Sigmoid colon (tissue), 3 donors: ENCODE measurements at regions not wholly inside any gene's neighbourhood (a gene's known extent, or its start where the extent isn't known, plus 50 kb on each side); places are given as distances from the start of the nearest gene placed in this dataset.

ENCODE experiments used
- POLR2A ChIP-seq, 2 donors: fragments of 450-650 bp; IDR thresholded peaks; one replicate each; pipeline ENCODE4 v1.6.1; 2016; ENCODE audit warnings: antibody characterized with exemption in 2 of 2, mild to moderate bottlenecking in 2 of 2, moderate library complexity in 2 of 2
- TF ChIP-seq, protein P1 (sequence below), 4 experiments: fragments of 450-650 bp in 3 of 4; fragments of 200-600 bp in 1 of 4; IDR thresholded peaks; one replicate each; pipeline ENCODE4 v1.5.1; 2016 to 2019; ENCODE audit warnings: antibody characterized with exemption in 4 of 4, mild to moderate bottlenecking in 3 of 4, moderate library complexity in 2 of 4

DNA sequence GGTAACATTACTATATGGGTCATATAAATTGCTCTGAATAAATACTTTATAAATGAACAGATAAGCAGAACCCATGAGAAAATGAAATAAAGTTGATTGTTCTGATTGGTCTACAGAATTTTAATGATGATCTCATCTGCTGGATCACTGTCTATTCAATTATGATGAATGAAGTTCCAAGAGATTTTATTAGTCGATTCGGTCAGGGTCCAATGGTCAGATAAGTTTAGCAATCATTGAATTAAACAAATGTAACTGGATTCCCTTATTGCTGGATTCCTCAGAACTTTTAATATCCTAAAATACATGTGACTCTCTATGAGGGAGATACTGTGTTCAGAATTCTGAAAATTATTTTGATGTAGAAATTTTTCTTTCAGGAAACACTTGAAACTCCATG is 715.2 kb downstream of the EPM2A start:
- TF ChIP-seq, protein P1, sequence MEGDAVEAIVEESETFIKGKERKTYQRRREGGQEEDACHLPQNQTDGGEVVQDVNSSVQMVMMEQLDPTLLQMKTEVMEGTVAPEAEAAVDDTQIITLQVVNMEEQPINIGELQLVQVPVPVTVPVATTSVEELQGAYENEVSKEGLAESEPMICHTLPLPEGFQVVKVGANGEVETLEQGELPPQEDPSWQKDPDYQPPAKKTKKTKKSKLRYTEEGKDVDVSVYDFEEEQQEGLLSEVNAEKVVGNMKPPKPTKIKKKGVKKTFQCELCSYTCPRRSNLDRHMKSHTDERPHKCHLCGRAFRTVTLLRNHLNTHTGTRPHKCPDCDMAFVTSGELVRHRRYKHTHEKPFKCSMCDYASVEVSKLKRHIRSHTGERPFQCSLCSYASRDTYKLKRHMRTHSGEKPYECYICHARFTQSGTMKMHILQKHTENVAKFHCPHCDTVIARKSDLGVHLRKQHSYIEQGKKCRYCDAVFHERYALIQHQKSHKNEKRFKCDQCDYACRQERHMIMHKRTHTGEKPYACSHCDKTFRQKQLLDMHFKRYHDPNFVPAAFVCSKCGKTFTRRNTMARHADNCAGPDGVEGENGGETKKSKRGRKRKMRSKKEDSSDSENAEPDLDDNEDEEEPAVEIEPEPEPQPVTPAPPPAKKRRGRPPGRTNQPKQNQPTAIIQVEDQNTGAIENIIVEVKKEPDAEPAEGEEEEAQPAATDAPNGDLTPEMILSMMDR (IDR thresholded peaks at IDR 0.05), result no peak
- TF ChIP-seq POLR2A (IDR thresholded peaks at IDR 0.05), result no peak
